T-helper 2 cell treated with Interferon-gamma antibody and Interleukin-4, amounts not matched to agents 100 ng/mL and 5 ng/mL, for 36 hours (primary cell): ENCODE measurements at regions not wholly inside any gene's neighbourhood (a gene's known extent, or its start where the extent isn't known, plus 50 kb on each side); places are given as distances from the start of the nearest gene placed in this dataset.
"Not testable (repeated sequence)": the region's sequence is repeated elsewhere in the genome, so short reads cannot be mapped to it uniquely, and the experiment has no call there.

Experiments
- intact Hi-C: fragments of 100-400 bp; cut with micrococcal nuclease; formaldehyde crosslinking; loops from one replicate; pipeline ENCODE4 v1.15.1; 2023

DNA sequence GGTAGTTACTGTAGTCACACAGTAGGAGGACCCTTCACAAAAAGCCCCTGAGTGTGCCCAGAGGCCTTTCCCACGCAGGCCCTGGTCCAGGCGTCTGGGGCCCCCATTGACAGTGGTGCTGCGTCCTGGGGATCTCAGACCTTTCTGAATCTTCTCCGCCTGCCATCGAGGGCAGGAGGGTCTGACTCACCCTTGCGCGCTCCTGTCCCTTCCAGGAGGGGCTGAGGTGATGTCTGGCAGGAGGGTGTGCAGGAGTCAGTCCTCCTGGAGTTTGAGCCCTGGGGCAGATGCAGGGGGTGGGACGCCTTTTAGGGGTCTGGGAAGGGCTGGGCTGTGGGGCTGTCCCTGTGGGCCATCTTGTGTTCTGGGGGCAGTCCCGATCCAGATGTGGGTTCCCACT is 386.8 kb downstream of the TMEM121 start:
- intact Hi-C loops = no loop called here

GRCh38 chr14:105913861-105914260 is 387.5 kb downstream of the TMEM121 start:
- intact Hi-C loops = no loop called here

GRCh38 chr14:105914281-105914680 is 387.9 kb downstream of the TMEM121 start:
- intact Hi-C loops = not testable (repeated sequence)

GRCh38 chr14:105914738-105915385 is 388.5 kb downstream of the TMEM121 start:
- intact Hi-C loops = no loop called here

GRCh38 chr14:105915546-105915945 is 389.2 kb downstream of the TMEM121 start:
- intact Hi-C loops = not testable (repeated sequence)

- intact Hi-C loops = not testable (repeated sequence)
These were observed 391.0 kb downstream of the TMEM121 start for GRCh38 chr14:105917136-105917932.

GRCh38 chr14:105917933-105918436 is 391.6 kb downstream of the TMEM121 start:
- intact Hi-C loops = no loop called here

GRCh38 chr14:105918496-105919262 is 392.3 kb downstream of the TMEM121 start:
- intact Hi-C loops = no loop called here

DNA sequence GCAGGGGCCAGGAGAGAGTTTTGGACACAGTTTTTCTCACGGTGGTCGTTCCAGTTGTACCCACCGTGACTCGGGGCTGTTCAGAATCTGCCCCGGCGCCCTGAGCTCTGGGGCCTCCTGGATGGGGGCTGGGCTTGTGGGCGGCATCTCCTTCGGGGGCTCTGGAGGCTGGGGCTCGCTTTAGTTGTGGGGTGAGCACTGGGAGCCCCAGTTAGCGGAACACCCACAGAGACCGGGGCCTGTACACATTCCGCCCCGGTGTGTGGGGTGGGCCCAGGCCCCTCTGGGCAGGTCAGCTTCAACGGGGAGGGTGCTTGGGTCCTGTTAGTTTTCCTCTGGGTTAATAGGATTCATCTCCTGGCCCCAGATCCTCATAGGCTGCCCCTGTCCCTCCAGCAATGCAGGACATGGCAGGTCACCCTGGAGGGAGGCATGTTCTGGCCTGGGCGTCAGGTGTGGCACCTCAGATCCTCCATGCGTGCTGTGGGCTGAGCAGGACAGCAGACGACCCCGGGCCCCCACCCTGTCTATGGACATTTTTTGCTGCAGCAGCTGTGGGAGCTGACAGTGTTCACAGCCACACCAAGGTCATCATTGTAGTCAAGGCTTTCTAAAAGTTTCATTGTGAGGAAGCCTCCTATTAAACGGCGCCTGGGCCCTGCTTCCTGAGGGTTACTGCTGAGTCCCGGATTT is 393.2 kb downstream of the TMEM121 start:
- intact Hi-C loops = no loop called here

DNA sequence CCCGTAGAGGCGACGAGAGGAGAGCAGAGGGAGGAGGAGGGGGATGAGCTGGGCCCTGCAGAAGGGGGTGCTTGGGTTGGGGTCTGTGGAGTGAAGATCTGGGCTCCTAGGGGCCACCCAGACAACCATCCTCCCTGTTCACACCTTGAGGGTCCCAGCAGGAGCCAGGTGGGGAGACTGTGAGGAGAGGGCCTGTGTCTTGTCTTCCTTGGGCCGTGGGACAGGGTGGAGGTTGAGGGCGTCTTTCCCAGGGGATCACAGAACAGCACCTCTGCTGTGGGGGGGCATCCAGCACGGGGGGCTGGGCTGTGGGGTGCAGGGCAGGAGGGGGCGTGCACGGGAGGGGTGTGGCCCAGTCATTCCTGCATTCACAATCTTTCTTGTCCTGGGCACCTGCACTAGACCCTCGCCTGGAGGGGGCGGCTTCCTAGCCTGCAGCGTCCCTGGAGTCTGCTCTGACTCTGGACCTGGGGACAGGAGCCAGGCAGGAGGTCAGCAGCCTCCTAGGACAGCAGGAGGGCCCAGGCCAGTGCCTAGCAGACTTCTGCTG is 393.8 kb downstream of the TMEM121 start:
- intact Hi-C loops = not testable (repeated sequence)

DNA sequence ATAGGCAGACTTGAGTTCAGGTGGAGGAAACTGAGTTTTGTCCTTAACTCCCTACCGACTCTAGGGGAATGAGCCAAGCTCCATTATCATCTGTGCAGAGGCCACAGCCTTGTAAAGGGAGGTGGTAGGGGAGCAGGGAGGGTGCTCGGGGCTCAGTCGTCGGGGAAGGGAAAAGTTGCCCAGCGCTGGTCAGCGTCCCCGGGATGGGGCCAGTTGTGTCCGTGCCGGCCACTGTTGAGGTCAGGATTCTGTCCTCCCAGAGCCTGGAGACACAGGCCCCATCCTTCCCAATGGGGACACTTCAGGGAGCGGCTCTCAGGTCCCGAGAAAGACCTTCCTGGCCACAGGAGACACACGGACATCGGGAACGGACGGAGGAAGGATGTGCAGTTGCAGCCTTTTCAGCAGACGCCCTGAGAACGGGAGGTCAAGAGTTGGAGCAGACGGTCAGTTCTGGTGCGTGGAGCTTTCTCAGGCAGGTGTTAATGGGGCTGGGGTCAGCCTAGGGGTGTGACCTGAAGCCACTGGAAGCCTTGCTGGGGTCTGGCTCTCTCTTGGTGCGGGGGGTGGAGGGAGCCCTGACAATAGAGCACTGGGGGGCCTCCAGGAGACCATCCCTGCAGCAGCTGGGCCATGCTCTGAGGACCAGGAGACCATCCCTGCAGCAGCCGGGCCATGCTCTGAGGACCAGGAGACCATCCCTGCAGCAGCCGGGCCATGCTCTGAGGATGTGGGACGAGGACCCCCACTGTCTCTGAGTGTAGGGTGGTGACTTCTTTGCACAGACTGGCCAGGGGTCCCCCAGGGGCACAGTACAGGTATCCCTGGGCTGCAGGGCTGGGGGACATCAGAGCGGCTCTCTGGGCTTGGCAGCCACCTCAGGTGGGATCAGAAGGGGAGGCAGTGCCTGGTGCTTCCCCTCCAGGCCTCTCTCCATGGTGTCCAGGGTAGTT is 394.7 kb downstream of the TMEM121 start:
- intact Hi-C loops = not testable (repeated sequence)

- intact Hi-C loops = not testable (repeated sequence)
These were observed 395.4 kb downstream of the TMEM121 start for GRCh38 chr14:105921781-105922180.

- intact Hi-C loops = not testable (repeated sequence)
These were observed 397.3 kb downstream of the TMEM121 start for GRCh38 chr14:105923520-105924191.

GRCh38 chr14:105924951-105925591 is 398.7 kb downstream of the TMEM121 start:
- intact Hi-C loops = no loop called here

- intact Hi-C loops = no loop called here
These were observed 399.4 kb downstream of the TMEM121 start for GRCh38 chr14:105925615-105926372.

DNA sequence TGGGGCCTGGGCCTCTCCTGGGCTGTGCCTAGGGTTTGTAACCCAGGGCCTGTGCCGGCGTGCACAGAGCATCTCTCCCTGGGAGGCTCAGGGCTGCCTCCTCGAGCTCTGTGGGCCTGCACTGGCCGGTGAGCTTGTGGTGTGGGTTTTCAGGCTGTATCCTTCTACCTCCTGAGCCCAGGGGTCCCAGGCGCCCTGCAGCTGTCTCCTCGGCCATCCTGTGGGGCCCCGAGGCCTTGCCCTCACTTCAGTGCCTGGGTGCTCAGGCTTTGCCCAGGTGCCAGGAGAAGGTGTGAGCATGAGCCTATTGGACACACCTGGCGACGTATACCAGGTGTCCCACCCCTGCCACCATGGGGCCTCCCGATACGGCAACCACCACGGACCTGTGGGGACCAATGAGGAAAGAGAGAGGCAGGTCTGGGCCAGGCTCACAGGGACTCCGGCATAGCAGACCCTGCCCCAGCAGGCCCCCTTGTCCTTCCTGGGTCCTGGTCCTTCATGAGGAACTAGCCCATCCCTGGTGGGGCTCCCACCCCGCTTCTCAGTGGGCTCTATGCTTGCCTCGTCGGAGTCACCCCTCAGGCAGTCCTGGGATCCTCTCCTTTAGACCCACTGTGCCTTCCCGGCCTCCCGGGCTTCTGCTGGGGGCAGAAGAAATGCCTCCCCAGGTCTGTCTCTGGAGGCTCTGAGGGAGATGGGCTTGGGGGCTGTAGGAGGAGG is 400.2 kb downstream of the TMEM121 start:
- intact Hi-C loops = no loop called here
